ENCODE measurements at regions not wholly inside any gene's neighbourhood (a gene's known extent, or its start where the extent isn't known, plus 50 kb on each side); places are given as distances from the start of the nearest gene placed in this dataset.

DNA sequence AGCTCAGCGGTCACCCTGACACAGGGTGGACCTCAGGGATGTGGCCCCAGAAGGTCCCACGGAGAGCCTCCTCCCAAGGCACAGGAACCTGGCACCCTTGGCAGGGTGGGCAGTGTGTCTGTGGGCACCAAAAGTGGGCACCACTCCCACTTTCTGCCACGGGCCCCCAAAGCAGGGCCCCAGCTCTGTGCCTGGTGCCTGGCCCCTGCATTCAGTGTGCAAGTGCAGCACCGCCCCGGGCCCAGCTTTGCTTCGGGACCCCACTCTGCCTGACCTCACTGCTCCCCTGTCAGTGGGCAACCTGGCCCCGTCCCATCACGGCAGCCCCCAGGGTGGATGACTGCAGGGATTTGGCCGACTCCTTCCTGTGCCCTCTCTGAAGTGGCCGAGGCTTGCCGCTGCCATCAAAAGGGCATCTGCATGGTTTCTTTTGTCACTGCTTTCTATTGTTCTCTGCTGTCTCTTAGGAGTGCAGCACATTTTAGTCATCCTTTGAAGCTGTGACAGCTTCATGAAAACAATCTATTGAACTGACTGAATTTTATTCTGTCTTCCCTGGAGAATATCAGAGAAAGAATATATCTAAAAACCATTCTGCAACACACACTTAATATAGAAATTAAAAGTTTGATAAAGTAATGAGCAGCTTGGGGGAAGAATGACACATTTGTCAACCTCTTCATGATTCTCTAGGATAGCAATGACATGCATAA is 302.4 kb downstream of the FAM47B start:
- TF ChIP-seq, protein P1, sequence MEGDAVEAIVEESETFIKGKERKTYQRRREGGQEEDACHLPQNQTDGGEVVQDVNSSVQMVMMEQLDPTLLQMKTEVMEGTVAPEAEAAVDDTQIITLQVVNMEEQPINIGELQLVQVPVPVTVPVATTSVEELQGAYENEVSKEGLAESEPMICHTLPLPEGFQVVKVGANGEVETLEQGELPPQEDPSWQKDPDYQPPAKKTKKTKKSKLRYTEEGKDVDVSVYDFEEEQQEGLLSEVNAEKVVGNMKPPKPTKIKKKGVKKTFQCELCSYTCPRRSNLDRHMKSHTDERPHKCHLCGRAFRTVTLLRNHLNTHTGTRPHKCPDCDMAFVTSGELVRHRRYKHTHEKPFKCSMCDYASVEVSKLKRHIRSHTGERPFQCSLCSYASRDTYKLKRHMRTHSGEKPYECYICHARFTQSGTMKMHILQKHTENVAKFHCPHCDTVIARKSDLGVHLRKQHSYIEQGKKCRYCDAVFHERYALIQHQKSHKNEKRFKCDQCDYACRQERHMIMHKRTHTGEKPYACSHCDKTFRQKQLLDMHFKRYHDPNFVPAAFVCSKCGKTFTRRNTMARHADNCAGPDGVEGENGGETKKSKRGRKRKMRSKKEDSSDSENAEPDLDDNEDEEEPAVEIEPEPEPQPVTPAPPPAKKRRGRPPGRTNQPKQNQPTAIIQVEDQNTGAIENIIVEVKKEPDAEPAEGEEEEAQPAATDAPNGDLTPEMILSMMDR (IDR thresholded peaks at IDR 0.05) = no peak
- no peak for TF ChIP-seq POLR2A (IDR thresholded peaks at IDR 0.05)
